Dedifferentiated amniotic fluid mesenchymal stem cell (primary cell): ENCODE measurements at regions not wholly inside any gene's neighbourhood (a gene's known extent, or its start where the extent isn't known, plus 50 kb on each side); places are given as distances from the start of the nearest gene placed in this dataset.
"Not testable (repeated sequence)": the region's sequence is repeated elsewhere in the genome, so short reads cannot be mapped to it uniquely, and the experiment has no call there.

Source experiments
- DNase-seq: peaks from one replicate; pipeline ENCODE4 v3.0.0-alpha.2; 2016; ENCODE audit errors: extremely low spot score

DNA sequence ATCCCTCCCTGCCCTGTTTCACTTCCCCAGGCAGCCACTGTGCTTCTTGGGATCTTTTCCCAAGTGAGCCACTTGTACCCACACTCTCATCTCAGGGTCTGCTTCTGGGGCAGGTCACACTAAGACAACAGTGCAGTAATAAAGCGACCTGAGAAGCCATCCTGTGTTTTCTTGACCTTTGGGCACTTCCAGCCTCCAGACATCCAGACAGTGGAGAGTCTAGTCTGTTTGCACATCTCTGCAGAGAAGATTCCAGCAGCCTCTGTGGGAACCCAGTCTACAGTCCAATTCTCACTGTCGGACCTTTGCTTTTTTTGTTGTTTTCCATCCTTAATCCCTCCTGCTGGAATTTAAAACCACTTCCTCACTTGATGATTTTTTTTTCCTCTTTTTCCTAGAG is 50.3 kb upstream of the ATP6AP2 start:
- DNase-seq = no peak

GRCh38 chrX:40527543-40527942 is 53.2 kb upstream of the ATP6AP2 start:
- no peak for DNase-seq

GRCh38 chrX:40526412-40526811 is 54.4 kb upstream of the ATP6AP2 start:
- no peak for DNase-seq

- not testable (repeated sequence) for DNase-seq
Observed at GRCh38 chrX:40525901-40526300, 54.9 kb upstream of the ATP6AP2 start.

DNA sequence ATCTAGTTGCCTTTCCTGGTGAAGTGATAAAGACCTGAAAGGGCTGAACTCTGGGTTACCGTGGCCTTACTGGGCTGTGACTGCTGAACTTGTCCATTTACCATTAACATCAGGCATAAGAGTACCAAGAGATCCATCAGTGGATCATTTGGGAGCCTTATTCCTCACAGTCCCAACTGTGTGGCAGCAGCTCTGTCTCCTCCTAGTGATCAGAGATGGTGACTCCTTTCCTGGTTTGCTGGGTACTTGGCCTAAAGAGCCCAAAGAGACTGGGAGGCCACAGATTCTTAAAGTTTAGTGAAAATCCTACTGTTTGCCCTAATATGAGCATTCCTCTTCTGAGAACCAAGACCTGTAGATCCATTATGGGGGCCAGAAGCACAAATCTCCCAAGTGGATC is 56.3 kb upstream of the ATP6AP2 start:
- no peak for DNase-seq

GRCh38 chrX:40523852-40524251 is 56.9 kb upstream of the ATP6AP2 start:
- no peak for DNase-seq

DNA sequence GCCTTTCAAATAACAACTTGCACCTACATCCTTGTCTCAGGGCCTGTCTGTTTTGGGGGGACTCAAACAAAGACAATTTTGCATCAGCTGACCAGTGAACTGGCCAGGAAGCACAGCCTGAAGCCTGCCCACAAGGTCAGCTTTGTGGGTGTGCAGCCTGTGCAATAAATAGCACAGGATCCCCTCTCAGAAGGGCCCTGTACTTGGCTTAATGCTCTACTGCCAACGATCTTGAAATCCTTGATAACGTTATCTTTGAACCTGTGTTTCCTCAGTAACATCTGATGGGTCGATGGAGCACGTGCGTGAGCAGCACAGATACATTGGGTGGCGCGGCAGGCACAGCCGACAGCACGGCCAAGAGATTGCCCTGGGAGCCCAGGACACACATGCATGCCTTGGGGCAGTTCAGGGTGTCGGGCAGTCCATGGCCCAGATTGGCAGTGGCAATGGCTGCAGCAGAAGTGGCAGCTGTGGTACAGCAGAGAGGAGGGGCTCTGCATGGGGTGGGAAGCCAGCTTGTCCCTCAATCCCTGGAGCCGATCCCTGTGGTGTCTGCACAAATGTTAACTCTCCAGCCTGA is 58.8 kb upstream of the ATP6AP2 start:
- DNase-seq = no peak

- no peak for DNase-seq
Observed at GRCh38 chrX:40514376-40514775, 66.4 kb upstream of the ATP6AP2 start.

- DNase-seq = no peak
Observed at GRCh38 chrX:40513835-40514234, 66.9 kb upstream of the ATP6AP2 start.

GRCh38 chrX:40513012-40513411 is 67.8 kb upstream of the ATP6AP2 start:
- no peak for DNase-seq

GRCh38 chrX:40511258-40511657 is 69.5 kb upstream of the ATP6AP2 start:
- no peak for DNase-seq

DNA sequence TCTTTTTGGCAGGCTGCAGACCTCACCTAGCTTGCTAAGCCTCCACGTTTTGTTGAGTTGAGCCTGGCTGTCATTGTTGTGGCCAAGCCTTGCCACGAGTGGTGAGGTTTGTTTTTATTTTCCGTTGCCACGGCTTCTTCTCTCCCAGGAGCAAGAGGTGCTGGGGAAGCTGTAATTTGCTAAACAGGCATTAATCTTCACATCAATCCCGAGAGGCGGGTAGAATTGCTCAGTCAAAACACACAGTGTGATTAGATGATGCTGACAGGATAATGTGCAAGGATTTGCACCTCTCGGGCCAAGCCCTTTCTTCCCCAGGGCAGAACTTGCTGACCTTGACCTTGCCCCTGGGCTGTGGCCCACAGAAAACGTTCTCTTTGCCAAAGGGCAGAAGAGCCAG is 72.2 kb upstream of the ATP6AP2 start:
- DNase-seq = no peak

GRCh38 chrX:40506201-40506985 is 74.4 kb upstream of the ATP6AP2 start:
- no peak for DNase-seq

DNA sequence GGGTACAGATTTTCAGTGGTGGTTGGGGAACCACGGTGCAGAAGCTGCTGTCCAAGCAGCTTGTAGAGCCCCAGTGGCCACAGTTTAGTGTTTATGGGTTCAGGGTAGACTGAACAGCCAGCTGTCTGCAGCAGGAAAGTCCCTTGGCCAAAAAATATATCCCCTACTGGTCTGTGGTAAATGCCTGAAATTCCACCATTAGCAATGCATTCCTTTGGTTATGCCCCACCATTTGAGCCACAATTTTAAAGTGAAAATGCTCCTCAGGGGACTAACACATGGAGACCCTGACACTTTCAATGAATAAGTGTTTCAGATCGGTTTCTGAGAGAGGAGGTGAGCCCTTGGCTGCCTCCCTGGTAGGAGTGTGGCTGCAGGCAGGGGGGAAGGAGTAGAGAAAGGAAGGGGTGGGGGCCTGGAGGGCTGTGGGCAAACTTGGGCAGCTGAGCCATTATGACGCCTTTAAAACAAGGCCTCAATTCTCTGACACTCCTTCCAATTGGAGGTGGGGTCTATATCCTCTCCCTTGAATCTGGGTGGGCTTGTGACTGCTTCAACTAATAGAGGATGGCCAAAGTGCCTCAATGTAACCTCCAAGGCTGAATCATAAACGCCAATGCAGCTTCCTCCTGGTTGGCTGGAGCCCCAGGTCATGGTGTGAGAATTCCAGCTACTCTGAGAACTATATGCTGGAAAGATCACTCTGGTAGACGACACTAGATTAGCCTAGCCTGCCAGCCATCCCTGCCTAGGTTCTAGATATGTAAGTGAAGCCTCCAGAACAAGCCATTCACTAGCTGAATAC is 75.8 kb upstream of the ATP6AP2 start:
- peak; percentile 54 for DNase-seq

- DNase-seq = no peak
Observed at GRCh38 chrX:40503094-40503493, 77.7 kb upstream of the ATP6AP2 start.

DNA sequence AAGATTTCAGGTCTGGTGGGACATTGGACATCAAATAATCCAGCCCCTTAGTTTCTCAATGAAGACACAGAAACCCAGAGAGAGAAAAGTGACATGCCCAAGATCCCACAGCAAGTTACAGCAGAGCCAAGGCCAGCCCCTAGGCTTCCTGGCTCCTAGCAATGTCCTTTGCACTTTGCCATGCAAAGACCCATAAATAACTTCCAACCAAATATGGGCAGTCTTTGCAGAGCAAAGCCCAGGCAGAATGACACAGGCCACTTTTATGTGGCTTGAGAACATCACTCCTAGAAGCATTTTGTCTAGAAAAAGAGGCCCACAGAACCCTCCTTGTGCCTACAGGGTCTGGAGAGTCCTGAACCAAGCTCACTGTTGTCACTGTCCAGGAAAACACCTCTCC is 78.1 kb upstream of the ATP6AP2 start:
- no peak for DNase-seq

- DNase-seq = no peak
Observed at GRCh38 chrX:40501164-40501855, 79.5 kb upstream of the ATP6AP2 start.

GRCh38 chrX:40496728-40497127 is 84.0 kb upstream of the ATP6AP2 start:
- DNase-seq = no peak

DNA sequence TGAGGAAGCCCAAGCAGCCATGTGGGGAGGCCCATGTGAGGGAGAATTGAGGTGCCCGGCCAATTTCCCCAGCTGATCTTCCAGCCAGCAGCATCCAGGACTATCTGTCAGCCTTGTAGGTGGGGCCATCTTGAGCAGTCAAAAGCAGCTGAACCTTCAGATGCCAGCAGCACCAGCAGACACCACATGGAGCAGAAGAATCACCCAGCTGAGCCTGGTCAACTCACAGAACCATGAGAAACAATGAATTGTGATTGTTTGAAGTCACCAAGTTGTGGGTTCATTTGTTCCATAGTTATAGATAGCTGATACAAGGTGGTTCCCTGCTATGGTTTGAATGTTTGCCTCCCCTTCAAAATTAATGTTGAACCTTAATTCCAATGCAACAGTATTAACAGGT is 85.1 kb upstream of the ATP6AP2 start:
- DNase-seq = no peak

GRCh38 chrX:40494005-40494404 is 86.8 kb upstream of the ATP6AP2 start:
- DNase-seq = no peak

DNA sequence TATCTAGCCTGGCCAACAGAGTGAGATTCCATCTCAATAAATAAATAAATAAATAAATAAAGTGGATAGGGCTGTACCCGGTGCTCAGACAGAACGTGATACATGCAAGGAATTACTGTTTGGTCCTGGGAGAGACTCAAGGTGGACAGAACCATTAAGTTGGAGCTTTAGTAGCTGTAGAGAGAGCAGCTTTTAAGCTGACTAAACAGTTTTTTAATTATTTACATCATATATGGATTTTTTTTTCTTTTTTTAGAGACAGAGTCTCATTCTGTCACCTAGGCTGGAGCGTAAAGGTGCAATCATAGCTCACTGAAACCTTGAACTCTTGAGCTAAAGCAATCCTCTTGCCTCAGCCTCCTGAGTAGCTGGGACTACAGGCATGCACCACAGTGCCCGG is 92.5 kb upstream of the ATP6AP2 start:
- DNase-seq = no peak

GRCh38 chrX:40485973-40486372 is 94.8 kb upstream of the ATP6AP2 start:
- DNase-seq = no peak
